ENCODE measurements at regions not wholly inside any gene's neighbourhood (a gene's known extent, or its start where the extent isn't known, plus 50 kb on each side); places are given as distances from the start of the nearest gene placed in this dataset.

- TF ChIP-seq CTCF (IDR thresholded peaks at IDR 0.05; ENCODE audit: borderline replicate concordance, insufficient read depth, low read depth, low read length) = no peak
- H3K4me3 ChIP-seq (ENCODE audit: low read depth, low read length) = no peak overlapping the region
Observed at GRCh38 chrX:129239371-129239770, 283.9 kb downstream of the SMARCA1 start.

GRCh38 chrX:129238011-129238410 is 285.3 kb downstream of the SMARCA1 start:
- H3K4me3 ChIP-seq (ENCODE audit: low read depth, low read length) = no peak overlapping the region

GRCh38 chrX:129235903-129236302 is 287.4 kb downstream of the SMARCA1 start:
- TF ChIP-seq CTCF (IDR thresholded peaks at IDR 0.05; ENCODE audit: borderline replicate concordance, insufficient read depth, low read depth, low read length) = no peak

More at GRCh38 chrX:129238011-129238410, 285.3 kb downstream of the SMARCA1 start:
- TF ChIP-seq CTCF (IDR thresholded peaks at IDR 0.05; ENCODE audit: borderline replicate concordance, insufficient read depth, low read depth, low read length) = no peak

GRCh38 chrX:129233786-129234185 is 289.5 kb downstream of the SMARCA1 start:
- H3K4me3 ChIP-seq (ENCODE audit: low read depth, low read length) = no peak overlapping the region
- no peak for TF ChIP-seq CTCF (IDR thresholded peaks at IDR 0.05; ENCODE audit: borderline replicate concordance, insufficient read depth, low read depth, low read length)

More at GRCh38 chrX:129235903-129236302, 287.4 kb downstream of the SMARCA1 start:
- no peak overlapping the region for H3K4me3 ChIP-seq (ENCODE audit: low read depth, low read length)

GRCh38 chrX:129230850-129231512 is 292.3 kb downstream of the SMARCA1 start:
- no peak overlapping the region for H3K4me3 ChIP-seq (ENCODE audit: low read depth, low read length)
- no peak for TF ChIP-seq CTCF (IDR thresholded peaks at IDR 0.05; ENCODE audit: borderline replicate concordance, insufficient read depth, low read depth, low read length)

GRCh38 chrX:129230168-129230567 is 293.1 kb downstream of the SMARCA1 start:
- no peak overlapping the region for H3K4me3 ChIP-seq (ENCODE audit: low read depth, low read length)
- TF ChIP-seq CTCF (IDR thresholded peaks at IDR 0.05; ENCODE audit: borderline replicate concordance, insufficient read depth, low read depth, low read length) = no peak

- no peak for TF ChIP-seq CTCF (IDR thresholded peaks at IDR 0.05; ENCODE audit: borderline replicate concordance, insufficient read depth, low read depth, low read length)
- no peak overlapping the region for H3K4me3 ChIP-seq (ENCODE audit: low read depth, low read length)
Observed at GRCh38 chrX:129227366-129227765, 295.9 kb downstream of the SMARCA1 start.
